ENCODE measurements at regions not wholly inside any gene's neighbourhood (a gene's known extent, or its start where the extent isn't known, plus 50 kb on each side); places are given as distances from the start of the nearest gene placed in this dataset.

DNA sequence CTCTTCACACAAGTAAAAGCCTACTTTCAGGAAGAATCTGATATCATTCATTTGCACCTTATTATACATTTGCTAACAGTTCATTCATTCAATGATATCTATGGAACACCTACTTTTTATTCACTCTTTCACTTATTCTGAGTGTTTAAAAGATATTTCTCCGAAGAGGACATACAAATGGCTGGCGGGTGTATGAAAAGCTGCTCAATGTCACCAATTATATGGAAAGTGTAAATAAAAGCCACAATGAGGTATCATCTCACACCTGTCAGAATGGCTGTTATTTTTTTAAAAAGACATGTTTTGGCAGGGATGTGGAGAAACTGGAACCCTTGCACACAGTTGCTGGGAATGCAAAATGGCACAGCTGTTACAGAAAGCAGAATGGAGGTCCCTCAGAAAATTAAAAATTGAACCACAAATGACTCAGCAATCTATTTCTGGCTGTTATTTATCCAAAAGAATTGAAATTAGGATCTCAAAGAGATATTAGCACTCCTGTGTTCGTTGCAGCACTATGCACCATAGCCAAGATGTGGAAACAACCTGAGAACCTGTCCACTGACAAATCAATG lies 127.6 kb upstream of the IRS2 start:
- TF ChIP-seq, protein P1, sequence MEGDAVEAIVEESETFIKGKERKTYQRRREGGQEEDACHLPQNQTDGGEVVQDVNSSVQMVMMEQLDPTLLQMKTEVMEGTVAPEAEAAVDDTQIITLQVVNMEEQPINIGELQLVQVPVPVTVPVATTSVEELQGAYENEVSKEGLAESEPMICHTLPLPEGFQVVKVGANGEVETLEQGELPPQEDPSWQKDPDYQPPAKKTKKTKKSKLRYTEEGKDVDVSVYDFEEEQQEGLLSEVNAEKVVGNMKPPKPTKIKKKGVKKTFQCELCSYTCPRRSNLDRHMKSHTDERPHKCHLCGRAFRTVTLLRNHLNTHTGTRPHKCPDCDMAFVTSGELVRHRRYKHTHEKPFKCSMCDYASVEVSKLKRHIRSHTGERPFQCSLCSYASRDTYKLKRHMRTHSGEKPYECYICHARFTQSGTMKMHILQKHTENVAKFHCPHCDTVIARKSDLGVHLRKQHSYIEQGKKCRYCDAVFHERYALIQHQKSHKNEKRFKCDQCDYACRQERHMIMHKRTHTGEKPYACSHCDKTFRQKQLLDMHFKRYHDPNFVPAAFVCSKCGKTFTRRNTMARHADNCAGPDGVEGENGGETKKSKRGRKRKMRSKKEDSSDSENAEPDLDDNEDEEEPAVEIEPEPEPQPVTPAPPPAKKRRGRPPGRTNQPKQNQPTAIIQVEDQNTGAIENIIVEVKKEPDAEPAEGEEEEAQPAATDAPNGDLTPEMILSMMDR (IDR thresholded peaks at IDR 0.05): no peak
- no peak for TF ChIP-seq POLR2A (IDR thresholded peaks at IDR 0.05)
